ENCODE measurements at regions not wholly inside any gene's neighbourhood (a gene's known extent, or its start where the extent isn't known, plus 50 kb on each side); places are given as distances from the start of the nearest gene placed in this dataset.

DNA sequence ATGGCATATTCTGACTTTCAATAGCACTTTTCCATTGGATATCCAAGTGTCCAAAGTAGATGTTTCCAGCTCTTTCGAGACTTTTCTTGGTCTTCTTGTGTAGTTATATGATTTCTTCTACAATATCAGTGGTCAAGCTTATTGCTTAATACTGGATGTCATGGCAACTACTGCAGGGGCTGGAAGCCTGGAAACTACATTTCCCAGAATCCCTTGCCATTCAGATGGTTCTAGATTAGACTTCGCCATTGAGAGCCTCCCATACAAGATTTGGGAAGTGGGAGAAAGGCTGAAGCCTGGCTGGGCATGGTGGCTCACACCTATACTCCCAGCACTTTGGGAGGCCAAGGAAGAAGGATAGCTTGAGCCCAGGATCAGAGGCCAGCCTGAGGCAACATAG lies 153.6 kb downstream of the C16orf95 start:
- WGBS, 2 experiments (ENCODE audit: low coverage in 1 of 2, low lambda C conversion rate in 2 of 2, missing lambda C conversion rate in 2 of 2), result 72 to 80% methylated on average over 2 of the region's 2 CpGs
- H3K79me2 ChIP-seq (ENCODE audit: insufficient read depth), result no peaks in the 10 kb centered on the region
- DNase-seq, result peak; percentile 26
- no peaks in the 10 kb centered on the region for H3K9me3 ChIP-seq (ENCODE audit: low read depth)
- no peak overlapping the region for H3K4me2 ChIP-seq (ENCODE audit: unreplicated experiment)
- no peaks in the 10 kb centered on the region for H3F3A ChIP-seq (ENCODE audit: insufficient read depth)
- in situ Hi-C loops (cut with MboI), result no loop called here
- no peak for TF ChIP-seq EZH2 (IDR thresholded peaks at IDR 0.05; ENCODE audit: insufficient read depth, poor library complexity, severe bottlenecking)
- TF ChIP-seq EZH2phosphoT487 (IDR thresholded peaks at IDR 0.05; ENCODE audit: insufficient read depth, low read depth), result no peak
- no peak overlapping the region for H3K4me3 ChIP-seq
- no peaks in the 10 kb centered on the region for H3K9me2 ChIP-seq (ENCODE audit: insufficient read depth)
- no peak overlapping the region for H3K27ac ChIP-seq
- no peak overlapping the region for H2AFZ ChIP-seq
- H3K27me3 ChIP-seq (replicated peaks; ENCODE audit: insufficient read depth), result peaks cover 44% of the 10 kb centered on the region
- no peaks in the 10 kb centered on the region for H3K36me3 ChIP-seq (ENCODE audit: low read depth)
- no peak overlapping the region for H3K9ac ChIP-seq
- H3K4me1 ChIP-seq (ENCODE audit: insufficient read depth), result no peaks in the 10 kb centered on the region
- no peaks in the 10 kb centered on the region for H4K20me1 ChIP-seq (ENCODE audit: insufficient read depth)

DNA sequence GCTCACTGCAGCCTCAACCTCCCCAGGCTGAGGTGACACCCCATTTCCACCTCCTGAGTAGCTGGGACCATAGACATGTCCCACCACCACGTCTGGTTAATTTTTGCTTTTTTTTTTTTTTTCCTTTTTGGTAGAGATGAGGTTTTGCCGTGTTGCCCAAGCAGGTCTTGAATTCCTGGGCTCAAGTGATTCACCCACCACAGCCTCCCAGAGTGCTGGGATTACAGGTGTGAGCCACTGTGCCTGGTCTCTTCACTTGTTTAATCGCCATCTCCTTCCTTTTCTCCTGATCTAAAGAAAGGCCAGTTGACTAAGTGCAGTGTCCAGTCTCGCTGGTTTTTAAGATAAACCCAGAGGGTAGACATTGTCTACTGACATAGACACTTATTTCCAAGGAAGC lies 152.0 kb downstream of the C16orf95 start:
- Histone ChIP-seq H3F3A (ENCODE audit: insufficient read depth) (no peaks in the 10 kb centered on the region), H3K4me3 (no peak overlapping the region), H3K9ac (no peak overlapping the region), H4K20me1 (ENCODE audit: insufficient read depth) (no peaks in the 10 kb centered on the region), H3K36me3 (ENCODE audit: low read depth) (no peaks in the 10 kb centered on the region), H2AFZ (no peak overlapping the region), H3K4me2 (ENCODE audit: unreplicated experiment) (no peak overlapping the region), H3K27me3 (replicated peaks; ENCODE audit: insufficient read depth) (peaks cover 36% of the 10 kb centered on the region), H3K9me3 (ENCODE audit: low read depth) (no peaks in the 10 kb centered on the region), H3K4me1 (ENCODE audit: insufficient read depth) (no peaks in the 10 kb centered on the region), H3K79me2 (ENCODE audit: insufficient read depth) (no peaks in the 10 kb centered on the region), H3K9me2 (ENCODE audit: insufficient read depth) (no peaks in the 10 kb centered on the region), H3K27ac (no peak overlapping the region)
- in situ Hi-C loops (cut with MboI), result no loop called here
- TF ChIP-seq EZH2phosphoT487 (IDR thresholded peaks at IDR 0.05; ENCODE audit: insufficient read depth, low read depth), result no peak
- no peak for TF ChIP-seq EZH2 (IDR thresholded peaks at IDR 0.05; ENCODE audit: insufficient read depth, poor library complexity, severe bottlenecking)
- 62 to 76% methylated on average over 4 of the region's 4 CpGs for WGBS, 2 experiments (ENCODE audit: low coverage in 1 of 2, low lambda C conversion rate in 2 of 2, missing lambda C conversion rate in 2 of 2)
- no peak for DNase-seq

DNA sequence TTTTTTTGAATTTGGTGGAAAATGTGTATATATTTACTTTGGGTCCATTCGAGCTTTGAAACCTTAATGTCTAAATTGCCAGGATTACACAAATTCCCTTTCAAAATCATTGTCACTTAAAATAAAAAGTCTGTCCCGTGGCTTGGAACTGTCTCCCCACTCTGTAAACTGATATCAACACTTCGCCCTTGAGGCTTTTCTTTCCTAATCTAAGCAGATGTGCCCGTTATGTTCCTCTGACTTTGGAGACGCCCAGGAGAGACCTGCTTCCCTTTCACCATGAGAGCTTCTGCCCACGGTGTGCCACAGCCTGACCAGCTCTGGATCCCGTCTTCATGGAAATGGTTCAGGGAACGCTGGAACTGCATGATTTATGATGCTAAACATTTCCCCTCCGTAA lies 151.3 kb downstream of the C16orf95 start:
- H3K4me1 ChIP-seq (ENCODE audit: insufficient read depth), result no peaks in the 10 kb centered on the region
- H3K9me3 ChIP-seq (ENCODE audit: low read depth), result no peaks in the 10 kb centered on the region
- no peak for DNase-seq
- in situ Hi-C loops (cut with MboI), result no loop called here
- H4K20me1 ChIP-seq (ENCODE audit: insufficient read depth), result no peaks in the 10 kb centered on the region
- no peak overlapping the region for H3K9ac ChIP-seq
- TF ChIP-seq EZH2 (IDR thresholded peaks at IDR 0.05; ENCODE audit: insufficient read depth, poor library complexity, severe bottlenecking), result no peak
- TF ChIP-seq EZH2phosphoT487 (IDR thresholded peaks at IDR 0.05; ENCODE audit: insufficient read depth, low read depth), result no peak
- H3K4me3 ChIP-seq, result no peak overlapping the region
- peaks cover 30% of the 10 kb centered on the region for H3K27me3 ChIP-seq (replicated peaks; ENCODE audit: insufficient read depth)
- 29 to 34% methylated on average over 9 of the region's 9 CpGs for WGBS, 2 experiments (ENCODE audit: low coverage in 1 of 2, low lambda C conversion rate in 2 of 2, missing lambda C conversion rate in 2 of 2)
- no peaks in the 10 kb centered on the region for H3K79me2 ChIP-seq (ENCODE audit: insufficient read depth)
- H2AFZ ChIP-seq, result no peak overlapping the region
- H3K36me3 ChIP-seq (ENCODE audit: low read depth), result no peaks in the 10 kb centered on the region
- H3K4me2 ChIP-seq (ENCODE audit: unreplicated experiment), result no peak overlapping the region
- no peaks in the 10 kb centered on the region for H3K9me2 ChIP-seq (ENCODE audit: insufficient read depth)
- H3K27ac ChIP-seq, result no peak overlapping the region
- H3F3A ChIP-seq (ENCODE audit: insufficient read depth), result no peaks in the 10 kb centered on the region

GRCh38 chr16:87166321-87166720 lies 150.9 kb downstream of the C16orf95 start:
- Histone ChIP-seq H3K27ac (no peak overlapping the region), H3K9me2 (ENCODE audit: insufficient read depth) (no peaks in the 10 kb centered on the region), H3K4me3 (no peak overlapping the region), H2AFZ (no peak overlapping the region), H3K27me3 (replicated peaks; ENCODE audit: insufficient read depth) (peaks cover 27% of the 10 kb centered on the region), H3K9me3 (ENCODE audit: low read depth) (no peaks in the 10 kb centered on the region), H3K36me3 (ENCODE audit: low read depth) (no peaks in the 10 kb centered on the region), H3K79me2 (ENCODE audit: insufficient read depth) (no peaks in the 10 kb centered on the region), H3K4me1 (ENCODE audit: insufficient read depth) (no peaks in the 10 kb centered on the region), H3K9ac (no peak overlapping the region), H4K20me1 (ENCODE audit: insufficient read depth) (no peaks in the 10 kb centered on the region), H3K4me2 (ENCODE audit: unreplicated experiment) (no peak overlapping the region), H3F3A (ENCODE audit: insufficient read depth) (no peaks in the 10 kb centered on the region)
- 59 to 68% methylated on average over 9 of the region's 9 CpGs for WGBS, 2 experiments (ENCODE audit: low coverage in 1 of 2, low lambda C conversion rate in 2 of 2, missing lambda C conversion rate in 2 of 2)
- no peak for DNase-seq
- in situ Hi-C loops (cut with MboI), result no loop called here
- TF ChIP-seq EZH2 (IDR thresholded peaks at IDR 0.05; ENCODE audit: insufficient read depth, poor library complexity, severe bottlenecking), result no peak
- TF ChIP-seq EZH2phosphoT487 (IDR thresholded peaks at IDR 0.05; ENCODE audit: insufficient read depth, low read depth), result no peak

DNA sequence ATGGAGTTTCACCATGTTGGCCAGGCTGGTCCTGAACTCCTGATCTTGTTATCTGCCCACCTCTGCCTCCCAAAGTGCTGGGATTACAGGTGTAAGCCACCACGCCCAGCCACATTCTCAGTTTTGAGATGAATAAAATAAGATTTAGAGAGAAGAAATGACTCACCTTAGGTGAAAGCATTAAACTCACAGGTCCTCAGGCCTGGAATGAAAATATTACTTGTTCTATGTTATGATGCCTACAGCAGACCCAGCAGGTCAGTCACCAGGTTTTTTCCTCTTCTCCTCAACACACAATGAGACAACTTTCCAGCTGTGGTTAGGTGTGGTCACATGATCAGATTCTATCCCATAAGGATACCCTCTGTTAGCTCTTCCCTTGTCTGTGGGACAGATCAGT lies 150.3 kb downstream of the C16orf95 start:
- no peak for DNase-seq
- no peak overlapping the region for H3K4me2 ChIP-seq (ENCODE audit: unreplicated experiment)
- H3F3A ChIP-seq (ENCODE audit: insufficient read depth), result no peaks in the 10 kb centered on the region
- H3K9me3 ChIP-seq (ENCODE audit: low read depth), result no peaks in the 10 kb centered on the region
- 26% methylated on average over 1 of the region's 1 CpG for WGBS, 2 experiments (ENCODE audit: low coverage in 1 of 2, low lambda C conversion rate in 2 of 2, missing lambda C conversion rate in 2 of 2)
- H3K36me3 ChIP-seq (ENCODE audit: low read depth), result no peaks in the 10 kb centered on the region
- H2AFZ ChIP-seq, result no peak overlapping the region
- H3K27me3 ChIP-seq (replicated peaks; ENCODE audit: insufficient read depth), result peaks cover 21% of the 10 kb centered on the region
- no peaks in the 10 kb centered on the region for H3K9me2 ChIP-seq (ENCODE audit: insufficient read depth)
- no peaks in the 10 kb centered on the region for H3K79me2 ChIP-seq (ENCODE audit: insufficient read depth)
- H4K20me1 ChIP-seq (ENCODE audit: insufficient read depth), result no peaks in the 10 kb centered on the region
- TF ChIP-seq EZH2 (IDR thresholded peaks at IDR 0.05; ENCODE audit: insufficient read depth, poor library complexity, severe bottlenecking), result no peak
- no peak for TF ChIP-seq EZH2phosphoT487 (IDR thresholded peaks at IDR 0.05; ENCODE audit: insufficient read depth, low read depth)
- no peak overlapping the region for H3K27ac ChIP-seq
- no peak overlapping the region for H3K9ac ChIP-seq
- H3K4me3 ChIP-seq, result no peak overlapping the region
- in situ Hi-C loops (cut with MboI), result no loop called here
- no peaks in the 10 kb centered on the region for H3K4me1 ChIP-seq (ENCODE audit: insufficient read depth)

Data from GM23248 (cell line).